OCI-LY1 (cell line): ENCODE measurements at regions not wholly inside any gene's neighbourhood (a gene's known extent, or its start where the extent isn't known, plus 50 kb on each side); places are given as distances from the start of the nearest gene placed in this dataset.

Experiments used
- H2AFZ ChIP-seq: fragments of 200-600 bp; sonication (generic), shearing (Covaris generic); 2 replicates; pipeline ENCODE4 v1.6.0; 2014; ENCODE audit warnings: antibody characterized with exemption, mild to moderate bottlenecking, low read length
- H3F3A ChIP-seq: fragments of 200-600 bp; sonication (generic), shearing (Covaris generic); 2 replicates; pipeline ENCODE4 v1.6.0; 2014; ENCODE audit warnings: mild to moderate bottlenecking, antibody characterized with exemption, low read length, moderate library complexity; ENCODE audit not compliant: insufficient read depth
- H3K27ac ChIP-seq: fragments of 200-600 bp; sonication (generic); 2 replicates; pipeline ENCODE4 v1.5.1; 2014; ENCODE audit warnings: low read length, mixed run types, mild to moderate bottlenecking, low read depth; ENCODE audit not compliant: poor library complexity, severe bottlenecking
- H3K27me3 ChIP-seq: fragments of 200-600 bp; sonication (generic); 2 replicates; pipeline ENCODE4 v1.6.0; 2014; ENCODE audit warnings: antibody characterized with exemption, mild to moderate bottlenecking, low read length, moderate library complexity; ENCODE audit not compliant: insufficient read depth
- H3K36me3 ChIP-seq: fragments of 200-600 bp; sonication (generic); 2 replicates; pipeline ENCODE4 v1.6.1; 2014; ENCODE audit warnings: mild to moderate bottlenecking, antibody characterized with exemption, low read length, moderate library complexity, mixed read lengths; ENCODE audit not compliant: insufficient read depth
- H3K4me1 ChIP-seq: fragments of 200-600 bp; sonication (generic); 2 replicates; pipeline ENCODE4 v1.5.1; 2014; ENCODE audit warnings: mild to moderate bottlenecking, low read length, moderate library complexity; ENCODE audit not compliant: insufficient read depth, severe bottlenecking
- H3K4me2 ChIP-seq: fragments of 200-600 bp; sonication (generic), shearing (Covaris generic); 2 replicates; pipeline ENCODE4 v1.6.1; 2014; ENCODE audit warnings: low read length
- H3K4me3 ChIP-seq: fragments of 200-600 bp; sonication (generic); 2 replicates; pipeline ENCODE4 v1.5.1; 2014; ENCODE audit warnings: low read length, low read depth, mild to moderate bottlenecking, mixed read lengths; ENCODE audit not compliant: poor library complexity, severe bottlenecking
- H3K79me2 ChIP-seq: fragments of 200-600 bp; shearing (Covaris generic); 2 replicates; pipeline ENCODE4 v1.6.1; 2016; ENCODE audit warnings: mixed run types, low read length, mixed read lengths; ENCODE audit not compliant: insufficient read depth
- H3K9ac ChIP-seq: fragments of 200-600 bp; sonication (generic), shearing (Covaris generic); 2 replicates; pipeline ENCODE4 v1.6.1; 2014; ENCODE audit warnings: mild to moderate bottlenecking, low read length, mixed read lengths
- H3K9me2 ChIP-seq: fragments of 200-600 bp; sonication (generic), shearing (Covaris generic); 2 replicates; pipeline ENCODE4 v1.6.1; 2014; ENCODE audit warnings: low read depth, mild to moderate bottlenecking, low read length, mixed read lengths
- H3K9me3 ChIP-seq: fragments of 200-600 bp; shearing (Covaris generic); 2 replicates; pipeline ENCODE4 v1.6.1; 2014; ENCODE audit warnings: low read length, mixed read lengths
- H4K20me1 ChIP-seq: fragments of 200-600 bp; sonication (generic), shearing (Covaris generic); 2 replicates; pipeline ENCODE4 v1.6.0; 2016; ENCODE audit warnings: mild to moderate bottlenecking, low read length; ENCODE audit not compliant: insufficient read depth
- EZH2 ChIP-seq: fragments of 200-600 bp; sonication (generic), shearing (Covaris generic); IDR thresholded peaks from 2 replicates; pipeline ENCODE4 v1.8.0; 2017; ENCODE audit warnings: borderline replicate concordance, mixed run types, mild to moderate bottlenecking, antibody characterized with exemption, low read length, moderate library complexity, mixed read lengths
- TF ChIP-seq, protein P1 (sequence below): fragments of 200-600 bp; sonication (generic), shearing (Covaris generic); IDR thresholded peaks from 2 replicates; pipeline ENCODE4 v1.5.1; 2017; ENCODE audit warnings: mild to moderate bottlenecking, antibody characterized with exemption, low read length, moderate library complexity, mixed read lengths

DNA sequence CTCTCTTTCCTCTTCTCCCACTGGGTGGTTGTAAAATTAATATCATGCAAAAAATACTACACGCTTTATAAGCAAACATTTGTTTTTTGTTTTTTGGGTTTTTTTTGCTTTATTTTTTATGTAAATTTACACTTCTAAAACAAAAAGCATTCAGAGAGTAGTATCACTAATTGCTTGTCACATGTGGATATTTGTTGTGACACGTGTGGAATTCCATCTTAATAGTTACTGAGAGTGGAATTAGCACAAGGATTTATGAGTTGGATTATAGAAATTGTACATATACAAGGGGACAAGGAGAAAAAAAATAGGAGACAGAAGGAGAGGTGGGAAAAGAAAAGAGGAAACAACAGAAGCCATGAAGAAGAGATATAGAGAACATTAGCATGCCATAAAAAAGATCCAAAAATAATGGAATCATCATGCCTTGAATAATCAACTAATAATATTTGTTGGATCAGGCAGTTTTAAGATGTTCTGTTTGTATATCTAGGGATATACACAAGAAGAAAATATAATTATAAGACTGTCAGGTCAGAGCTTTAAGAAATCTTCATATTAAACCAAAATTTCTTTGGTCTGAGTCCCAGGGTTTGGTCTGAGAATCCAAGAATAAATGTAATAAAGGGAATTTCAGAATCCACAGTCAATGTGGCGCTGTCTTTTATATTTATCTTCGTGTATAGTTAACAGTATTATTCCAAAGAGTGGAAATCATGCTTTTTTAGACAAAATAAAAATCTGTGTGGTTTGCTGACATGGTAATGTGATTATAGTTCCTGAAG lies 98.5 kb upstream of the INTU start:
- no peak for TF ChIP-seq EZH2
- TF ChIP-seq, protein P1, sequence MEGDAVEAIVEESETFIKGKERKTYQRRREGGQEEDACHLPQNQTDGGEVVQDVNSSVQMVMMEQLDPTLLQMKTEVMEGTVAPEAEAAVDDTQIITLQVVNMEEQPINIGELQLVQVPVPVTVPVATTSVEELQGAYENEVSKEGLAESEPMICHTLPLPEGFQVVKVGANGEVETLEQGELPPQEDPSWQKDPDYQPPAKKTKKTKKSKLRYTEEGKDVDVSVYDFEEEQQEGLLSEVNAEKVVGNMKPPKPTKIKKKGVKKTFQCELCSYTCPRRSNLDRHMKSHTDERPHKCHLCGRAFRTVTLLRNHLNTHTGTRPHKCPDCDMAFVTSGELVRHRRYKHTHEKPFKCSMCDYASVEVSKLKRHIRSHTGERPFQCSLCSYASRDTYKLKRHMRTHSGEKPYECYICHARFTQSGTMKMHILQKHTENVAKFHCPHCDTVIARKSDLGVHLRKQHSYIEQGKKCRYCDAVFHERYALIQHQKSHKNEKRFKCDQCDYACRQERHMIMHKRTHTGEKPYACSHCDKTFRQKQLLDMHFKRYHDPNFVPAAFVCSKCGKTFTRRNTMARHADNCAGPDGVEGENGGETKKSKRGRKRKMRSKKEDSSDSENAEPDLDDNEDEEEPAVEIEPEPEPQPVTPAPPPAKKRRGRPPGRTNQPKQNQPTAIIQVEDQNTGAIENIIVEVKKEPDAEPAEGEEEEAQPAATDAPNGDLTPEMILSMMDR: no peak
- no peak overlapping the region for H3K4me3 ChIP-seq

DNA sequence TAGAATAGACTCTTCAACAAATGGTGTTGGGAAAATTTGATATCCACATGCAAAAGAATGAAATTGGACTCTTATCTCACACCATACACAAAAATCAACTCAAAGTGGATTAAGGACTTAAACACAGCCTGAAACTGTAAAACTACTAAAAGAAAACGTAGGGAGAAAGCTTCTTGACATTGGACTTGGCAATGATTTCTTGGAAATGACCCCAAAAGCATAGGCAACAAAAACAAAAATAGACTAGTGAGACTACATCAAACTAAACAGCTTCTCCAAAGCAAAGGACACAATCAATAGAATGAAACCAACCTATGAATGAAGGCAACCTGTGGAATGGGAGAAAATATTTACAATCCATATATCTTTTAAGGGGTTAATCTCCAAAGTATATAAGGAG lies 94.7 kb upstream of the INTU start:
- H3F3A ChIP-seq: no peaks in the 10 kb centered on the region
- H3K79me2 ChIP-seq: no peaks in the 10 kb centered on the region
- no peaks in the 10 kb centered on the region for H3K9me2 ChIP-seq
- no peak for TF ChIP-seq EZH2
- H3K27me3 ChIP-seq: no peaks in the 10 kb centered on the region
- H3K9me3 ChIP-seq: no peaks in the 10 kb centered on the region
- H3K9ac ChIP-seq: no peak overlapping the region
- H3K27ac ChIP-seq: no peak overlapping the region
- no peak overlapping the region for H2AFZ ChIP-seq
- no peaks in the 10 kb centered on the region for H3K36me3 ChIP-seq
- H3K4me2 ChIP-seq: no peak overlapping the region
- H3K4me3 ChIP-seq: no peak overlapping the region
- H3K4me1 ChIP-seq: no peaks in the 10 kb centered on the region
- no peaks in the 10 kb centered on the region for H4K20me1 ChIP-seq

More for the DNA sequence above, 98.5 kb upstream of the INTU start:
- H4K20me1 ChIP-seq: no peaks in the 10 kb centered on the region
- H3K9me3 ChIP-seq: no peaks in the 10 kb centered on the region
- H3K9me2 ChIP-seq: no peaks in the 10 kb centered on the region
- no peaks in the 10 kb centered on the region for H3K27me3 ChIP-seq
- no peaks in the 10 kb centered on the region for H3K4me1 ChIP-seq
- H3K27ac ChIP-seq: no peak overlapping the region
- H3K9ac ChIP-seq: no peak overlapping the region
- no peak overlapping the region for H3K4me2 ChIP-seq
- no peak overlapping the region for H2AFZ ChIP-seq
- H3K36me3 ChIP-seq: no peaks in the 10 kb centered on the region
- no peaks in the 10 kb centered on the region for H3F3A ChIP-seq
- no peaks in the 10 kb centered on the region for H3K79me2 ChIP-seq

DNA sequence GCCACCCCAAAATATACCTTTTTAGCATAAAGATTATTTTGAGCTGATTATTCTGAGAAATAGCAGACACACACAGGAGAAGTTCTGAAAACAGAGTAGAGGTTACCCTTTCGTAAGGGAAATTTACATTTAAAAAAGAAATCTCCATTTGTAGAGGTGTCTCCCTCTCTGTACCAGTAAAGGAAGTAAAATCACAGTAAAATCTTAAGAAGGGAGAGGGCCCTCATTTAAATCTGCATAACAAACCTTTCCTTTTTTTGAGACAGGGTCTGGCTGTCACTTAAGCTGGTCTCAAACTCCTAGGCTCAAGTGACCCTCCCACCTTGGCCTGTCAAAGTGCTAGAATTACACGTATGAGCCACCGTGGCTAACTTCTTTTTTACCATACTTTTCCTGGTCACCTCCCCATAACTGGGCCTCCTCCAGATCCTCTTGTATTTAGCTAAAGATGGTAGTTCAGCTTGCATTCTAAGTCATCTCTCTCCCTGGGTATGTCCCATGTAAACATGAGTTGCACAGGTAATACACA lies 92.2 kb upstream of the INTU start:
- Histone ChIP-seq H3K9me3 (no peaks in the 10 kb centered on the region), H3K27ac (no peak overlapping the region), H3K36me3 (no peaks in the 10 kb centered on the region), H3K4me1 (no peaks in the 10 kb centered on the region), H3K79me2 (no peaks in the 10 kb centered on the region), H3K9ac (no peak overlapping the region), H3K27me3 (no peaks in the 10 kb centered on the region), H3K9me2 (no peaks in the 10 kb centered on the region), H2AFZ (no peak overlapping the region), H4K20me1 (no peaks in the 10 kb centered on the region), H3K4me2 (no peak overlapping the region), H3F3A (no peaks in the 10 kb centered on the region), H3K4me3 (no peak overlapping the region)
- no peak for TF ChIP-seq EZH2
- TF ChIP-seq, protein P1: no peak

DNA sequence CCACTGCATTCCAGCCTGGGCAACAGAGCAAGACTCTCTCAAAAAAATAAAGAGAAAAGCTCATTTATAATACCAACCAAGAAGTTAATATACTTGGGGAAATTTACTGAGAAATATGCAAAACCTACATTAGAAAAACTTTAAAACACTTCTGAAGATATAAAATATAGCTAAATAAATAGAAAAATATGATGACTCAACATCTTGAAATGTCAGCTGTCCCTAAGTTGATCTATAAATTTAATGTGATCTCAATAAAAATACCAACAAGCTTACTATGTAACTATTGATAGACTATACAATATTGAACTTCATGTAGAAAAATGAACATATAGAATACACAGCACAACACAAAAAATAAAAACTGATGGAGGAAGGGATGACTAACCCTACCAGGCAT lies 87.5 kb upstream of the INTU start:
- Histone ChIP-seq H3K79me2 (no peaks in the 10 kb centered on the region), H3K4me3 (no peak overlapping the region), H3K27ac (no peak overlapping the region), H3K9ac (no peak overlapping the region), H3K4me1 (no peaks in the 10 kb centered on the region), H2AFZ (no peak overlapping the region), H3F3A (no peaks in the 10 kb centered on the region), H3K36me3 (no peaks in the 10 kb centered on the region), H4K20me1 (no peaks in the 10 kb centered on the region), H3K9me3 (no peaks in the 10 kb centered on the region), H3K9me2 (no peaks in the 10 kb centered on the region), H3K27me3 (no peaks in the 10 kb centered on the region), H3K4me2 (no peak overlapping the region)
- TF ChIP-seq, protein P1: no peak
- no peak for TF ChIP-seq EZH2
